ENCODE measurements at regions not wholly inside any gene's neighbourhood (a gene's known extent, or its start where the extent isn't known, plus 50 kb on each side); places are given as distances from the start of the nearest gene placed in this dataset.

GRCh38 chr6:56357616-56358373, 110.4 kb upstream of the COL21A1 start:
- Mint-ChIP-seq H3K27me3 (ENCODE audit: low read depth in 2 of 2) (no peaks in the 10 kb centered on the region), H3K4me1 (no peaks in the 10 kb centered on the region), H3K27ac (no peak overlapping the region), H3K36me3 (no peaks in the 10 kb centered on the region), H3K4me3 (no peak overlapping the region), H3K9me3 (no peaks in the 10 kb centered on the region)
- H3K36me3 ChIP-seq (ENCODE audit: control insufficient read depth, insufficient read depth, low read length) = no peaks in the 10 kb centered on the region
- no peaks in the 10 kb centered on the region for H3K27me3 ChIP-seq (ENCODE audit: control insufficient read depth, insufficient read depth, low read length)
- H3K4me3 ChIP-seq (ENCODE audit: low read length) = no peak overlapping the region
- H3K27ac ChIP-seq (ENCODE audit: low read length) = no peak overlapping the region
- WGBS (ENCODE audit: insufficient coverage) = 61% methylated on average over 3 of the region's 6 CpGs
- no peak for TF ChIP-seq CTCF (IDR thresholded peaks at IDR 0.05)
- no peak for ATAC-seq
- intact Hi-C loops (cut with micrococcal nuclease) = loop anchor here (10.0 kb wide), 1 partner anchor 497 kb away; no protein-coding TSS in a partner anchor
- no peak for DNase-seq
- H3K9me3 ChIP-seq (ENCODE audit: control insufficient read depth, insufficient read depth, low read length) = no peaks in the 10 kb centered on the region
- no peaks in the 10 kb centered on the region for H3K4me1 ChIP-seq (ENCODE audit: control insufficient read depth, insufficient read depth, low read length)

GRCh38 chr6:56356426-56356825, 109.0 kb upstream of the COL21A1 start:
- Mint-ChIP-seq H3K9me3 (no peaks in the 10 kb centered on the region), H3K4me3 (no peak overlapping the region), H3K36me3 (no peaks in the 10 kb centered on the region), H3K27ac (no peak overlapping the region), H3K4me1 (no peaks in the 10 kb centered on the region), H3K27me3 (ENCODE audit: low read depth in 2 of 2) (no peaks in the 10 kb centered on the region)
- no peak for ATAC-seq
- no peak overlapping the region for H3K27ac ChIP-seq (ENCODE audit: low read length)
- H3K36me3 ChIP-seq (ENCODE audit: control insufficient read depth, insufficient read depth, low read length) = no peaks in the 10 kb centered on the region
- no peak for TF ChIP-seq CTCF (IDR thresholded peaks at IDR 0.05)
- no peak for DNase-seq
- WGBS (ENCODE audit: insufficient coverage) = 86% methylated on average over 2 of the region's 2 CpGs
- no peaks in the 10 kb centered on the region for H3K27me3 ChIP-seq (ENCODE audit: control insufficient read depth, insufficient read depth, low read length)
- no peak overlapping the region for H3K4me3 ChIP-seq (ENCODE audit: low read length)
- intact Hi-C loops (cut with micrococcal nuclease) = loop anchor here (10.0 kb wide), 1 partner anchor 498 kb away; no protein-coding TSS in a partner anchor
- no peaks in the 10 kb centered on the region for H3K9me3 ChIP-seq (ENCODE audit: control insufficient read depth, insufficient read depth, low read length)
- H3K4me1 ChIP-seq (ENCODE audit: control insufficient read depth, insufficient read depth, low read length) = no peaks in the 10 kb centered on the region

GRCh38 chr6:56353860-56354259, 106.5 kb upstream of the COL21A1 start:
- no peaks in the 10 kb centered on the region for H3K9me3 Mint-ChIP-seq
- H3K4me3 Mint-ChIP-seq = no peak overlapping the region
- H3K36me3 ChIP-seq (ENCODE audit: control insufficient read depth, insufficient read depth, low read length) = no peaks in the 10 kb centered on the region
- H3K4me1 ChIP-seq (ENCODE audit: control insufficient read depth, insufficient read depth, low read length) = no peaks in the 10 kb centered on the region
- H3K27me3 ChIP-seq (ENCODE audit: control insufficient read depth, insufficient read depth, low read length) = no peaks in the 10 kb centered on the region
- H3K4me3 ChIP-seq (ENCODE audit: low read length) = no peak overlapping the region
- no peaks in the 10 kb centered on the region for H3K36me3 Mint-ChIP-seq
- no peak overlapping the region for H3K27ac Mint-ChIP-seq
- no peak for DNase-seq
- H3K27me3 Mint-ChIP-seq (ENCODE audit: low read depth in 2 of 2) = no peaks in the 10 kb centered on the region
- H3K27ac ChIP-seq (ENCODE audit: low read length) = no peak overlapping the region
- intact Hi-C loops (cut with micrococcal nuclease) = loop anchor here (10.0 kb wide), 1 partner anchor 501 kb away; no protein-coding TSS in a partner anchor
- H3K9me3 ChIP-seq (ENCODE audit: control insufficient read depth, insufficient read depth, low read length) = no peaks in the 10 kb centered on the region
- H3K4me1 Mint-ChIP-seq = no peaks in the 10 kb centered on the region
- ATAC-seq = no peak
- TF ChIP-seq CTCF (IDR thresholded peaks at IDR 0.05) = no peak
